CD4-positive, alpha-beta T cell treated with Interleukin-6 at 100 ng/mL for 8 hours (primary cell): ENCODE measurements at regions not wholly inside any gene's neighbourhood (a gene's known extent, or its start where the extent isn't known, plus 50 kb on each side); places are given as distances from the start of the nearest gene placed in this dataset.
A peak's percentile ranks its signal among the peaks of the same experiment; 100 is the strongest.

Source experiments
- DNase-seq: peaks from one replicate; pipeline ENCODE4 v3.0.0-alpha.2; 2020; ENCODE audit warnings: mixed read lengths, low spot score

DNA sequence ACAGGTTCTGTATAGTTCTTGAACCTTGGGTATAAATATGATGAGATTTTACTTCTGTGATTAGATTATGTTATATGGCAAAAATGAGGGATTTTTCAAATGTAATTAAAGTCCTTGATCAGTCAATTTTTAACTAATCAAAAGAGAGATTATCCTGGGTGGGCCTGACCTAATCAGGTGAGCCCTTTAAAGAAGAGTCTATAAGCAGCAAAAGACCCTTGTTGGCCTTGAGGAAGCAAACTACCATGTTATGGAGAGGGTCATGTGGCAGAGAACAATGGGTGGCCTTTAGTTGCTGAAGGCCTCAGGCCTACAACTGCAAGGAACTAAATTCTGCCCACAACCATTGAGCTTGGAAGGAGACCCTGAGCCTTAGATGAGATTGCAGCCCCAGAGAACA, 102.5 kb upstream of the RIPOR2 start:
- no peak for DNase-seq

DNA sequence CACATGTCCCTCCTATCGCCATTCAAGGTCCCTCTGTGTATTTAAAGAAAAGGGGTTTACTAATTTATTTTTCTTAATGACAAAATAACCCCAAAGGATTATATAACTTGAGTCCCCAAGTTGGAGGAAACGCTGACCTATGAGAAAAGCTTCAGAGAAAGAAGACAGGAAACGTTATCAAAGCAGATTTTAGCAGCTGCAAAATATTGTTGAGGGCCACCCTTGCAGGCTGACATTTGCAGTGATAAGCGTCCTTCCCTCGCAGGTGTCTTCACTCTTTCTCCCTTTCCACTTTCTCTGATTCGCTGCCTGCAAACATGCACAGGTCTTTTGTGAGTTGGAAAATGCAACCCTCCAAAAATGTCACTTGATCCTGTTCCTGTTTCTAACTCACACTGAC, 103.2 kb upstream of the RIPOR2 start:
- peak; percentile 40 for DNase-seq

DNA sequence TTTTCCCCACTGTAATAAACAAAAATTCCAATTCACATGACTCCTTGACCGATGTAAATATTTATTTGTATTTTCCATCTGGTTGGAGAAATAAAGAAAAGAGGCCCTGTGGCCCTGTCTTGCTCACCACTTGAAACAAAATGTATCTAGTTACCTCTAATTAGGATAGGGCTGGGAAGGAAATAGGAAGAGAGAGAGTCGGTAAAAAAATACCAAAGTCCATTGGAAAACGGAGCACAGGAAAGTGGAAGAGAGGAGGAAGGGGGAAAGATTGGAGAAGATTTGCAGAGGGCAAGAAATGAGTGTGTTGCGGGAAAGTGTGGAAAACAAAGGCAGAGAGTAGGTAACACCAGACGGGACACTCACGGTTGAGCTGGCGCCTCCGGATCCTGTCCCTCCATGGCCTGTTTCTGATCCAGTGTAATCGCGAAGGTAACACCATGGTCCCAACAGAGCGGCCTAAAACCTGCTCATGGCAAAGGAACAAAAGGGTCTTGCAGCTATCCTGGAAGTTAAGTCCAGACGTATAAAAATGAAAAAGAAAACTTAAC, 105.8 kb upstream of the RIPOR2 start:
- DNase-seq = no peak

DNA sequence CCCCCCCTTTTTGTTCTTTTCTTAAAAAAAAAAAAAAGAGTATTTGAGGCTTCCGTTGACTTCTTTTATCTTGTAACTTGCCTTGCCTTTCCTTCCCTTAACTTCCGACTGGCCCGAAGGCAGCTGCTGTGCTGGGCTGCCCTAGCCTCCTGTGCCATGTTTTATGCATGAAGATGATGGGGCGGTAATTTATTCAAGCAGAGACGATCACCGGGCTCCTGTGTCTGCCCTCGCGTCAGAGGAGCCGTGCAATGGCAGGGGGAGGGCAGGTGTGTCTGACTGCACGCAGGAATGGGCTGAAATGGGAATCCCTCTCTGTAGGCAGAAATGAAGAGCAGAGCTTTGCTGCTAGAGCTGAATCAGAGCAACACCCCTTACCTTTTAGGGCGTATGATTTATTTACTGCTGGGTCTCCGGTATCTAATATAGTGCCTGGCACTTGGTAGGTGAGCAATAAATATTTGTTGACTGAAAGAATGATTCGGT, 106.3 kb upstream of the RIPOR2 start:
- peak; percentile 60 for DNase-seq

DNA sequence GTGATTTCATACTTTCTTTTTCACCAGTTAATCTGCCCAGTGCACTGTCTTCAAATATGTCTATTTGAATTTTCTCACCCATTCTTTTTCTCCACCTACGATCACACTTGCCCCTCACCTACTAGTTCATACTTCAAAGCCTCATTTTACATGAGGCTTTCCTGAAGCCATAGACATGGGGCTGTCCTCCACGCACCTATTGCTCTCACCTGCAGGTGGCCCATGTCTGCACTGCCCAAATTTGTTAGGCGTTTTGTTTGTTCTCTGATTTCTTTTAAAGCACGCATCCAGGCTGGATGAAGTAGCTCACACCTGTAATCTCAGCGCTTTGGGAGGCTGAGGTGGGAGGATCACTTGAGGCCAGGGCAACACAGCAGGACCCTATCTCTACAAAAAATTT, 106.8 kb upstream of the RIPOR2 start:
- DNase-seq = peak; percentile 24

DNA sequence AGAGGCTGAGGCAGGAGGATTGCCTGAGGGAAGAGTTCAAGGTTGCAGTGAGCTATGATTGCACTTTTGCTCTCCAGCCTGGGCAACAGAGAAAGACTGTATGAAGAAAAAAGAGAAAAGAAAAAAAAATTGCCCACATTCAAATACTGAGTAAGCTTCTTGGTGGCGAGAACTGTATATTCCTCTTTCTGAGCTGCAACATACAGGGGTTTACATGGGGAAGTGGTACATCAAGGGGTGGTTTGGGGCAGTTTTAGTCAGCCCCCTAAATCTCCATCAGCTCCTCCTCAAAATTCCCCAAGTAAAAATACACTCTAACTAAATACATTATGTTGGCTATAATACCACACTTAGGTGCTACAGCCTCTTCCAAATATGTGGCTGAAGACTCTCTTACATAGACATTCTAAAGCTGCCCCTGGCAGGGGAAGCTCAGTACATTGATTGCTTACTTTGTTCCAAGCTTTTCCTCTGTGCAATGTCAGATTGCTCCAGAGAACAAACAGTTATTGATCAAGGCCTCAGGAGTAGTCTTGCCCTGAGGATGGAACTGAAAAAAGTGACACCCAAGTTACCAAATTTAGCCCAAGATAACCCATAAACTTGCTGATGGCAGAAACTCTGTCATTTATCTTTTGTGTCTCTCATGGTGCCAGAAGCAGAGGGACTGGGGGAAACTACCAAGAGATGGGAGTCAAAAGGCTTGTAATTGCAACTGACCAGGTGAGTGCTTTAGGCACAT, 107.4 kb upstream of the RIPOR2 start:
- DNase-seq = no peak

DNA sequence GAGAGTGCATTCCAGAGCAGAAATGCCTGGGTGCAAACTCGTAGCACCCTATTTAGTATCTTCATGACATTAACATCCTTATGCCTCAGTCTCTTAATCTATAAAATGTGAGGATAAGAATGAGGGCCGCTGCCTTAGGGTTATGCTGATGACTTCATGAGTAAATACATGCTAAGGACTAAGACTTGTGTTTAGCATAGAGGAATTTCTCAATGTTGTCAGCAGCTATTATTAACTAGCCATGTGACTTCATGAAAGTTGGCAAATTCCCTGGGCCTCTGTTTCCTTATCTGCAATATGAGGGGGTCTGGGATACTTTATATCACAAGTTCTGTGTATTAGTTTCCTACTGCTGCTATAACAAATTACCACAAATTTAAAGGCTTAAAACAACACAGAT, 108.1 kb upstream of the RIPOR2 start:
- DNase-seq = no peak

DNA sequence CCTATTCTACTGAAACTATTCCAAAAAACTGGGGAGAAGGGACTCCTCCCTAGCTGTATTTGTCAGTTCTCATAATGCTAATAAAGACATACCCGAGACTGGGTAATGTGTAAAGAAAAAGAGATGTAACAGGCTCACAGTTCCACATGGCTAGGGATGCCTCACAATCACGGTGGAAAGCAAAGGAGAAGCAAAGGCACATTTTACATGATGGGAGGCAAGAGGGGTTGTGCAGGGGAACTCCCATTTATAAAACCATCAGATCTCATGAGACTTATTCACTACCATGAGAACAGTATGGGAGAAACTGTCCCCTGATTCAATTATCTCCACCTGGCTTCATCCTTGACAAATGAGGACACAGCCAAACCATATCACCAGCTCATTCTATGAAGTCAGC, 111.2 kb upstream of the RIPOR2 start:
- DNase-seq = no peak

DNA sequence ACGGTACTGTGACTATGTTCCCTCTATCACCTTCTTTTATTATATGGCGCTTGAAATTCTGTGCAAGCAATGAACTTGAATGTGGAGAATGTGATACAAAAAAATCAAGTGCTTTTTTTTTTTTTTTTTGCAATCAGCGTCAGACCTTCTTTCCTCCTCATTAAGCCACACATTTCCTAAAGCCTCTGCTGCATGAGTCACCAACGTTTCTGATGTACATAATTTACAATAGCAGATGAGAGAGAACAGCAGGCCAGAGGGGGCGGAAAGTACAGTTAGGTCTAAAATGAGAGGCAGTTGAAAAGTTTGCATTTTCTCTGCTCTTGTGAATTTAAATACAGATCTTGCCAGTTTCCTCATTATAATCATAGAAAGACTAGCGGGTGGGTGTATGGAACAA, 114.6 kb upstream of the RIPOR2 start:
- peak; percentile 73 for DNase-seq

DNA sequence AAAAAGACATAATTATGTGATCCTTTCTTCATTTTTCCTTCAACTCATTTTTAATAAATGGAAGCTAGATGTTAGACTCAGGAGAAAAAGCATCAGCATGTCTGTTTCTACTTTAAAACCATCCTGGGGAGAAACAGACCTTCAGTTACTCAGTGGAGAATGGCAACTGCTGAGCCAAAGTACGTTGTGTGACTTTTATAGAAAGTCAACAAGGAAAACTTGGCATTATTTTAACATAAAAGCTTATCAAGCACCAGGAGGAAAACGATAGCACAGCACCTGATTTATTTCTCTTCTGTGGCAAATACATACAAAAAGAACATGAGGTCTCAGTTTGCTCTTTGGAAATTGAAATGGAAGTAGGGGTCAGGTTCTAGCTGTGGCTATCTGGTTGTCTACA, 115.3 kb upstream of the RIPOR2 start:
- no peak for DNase-seq

DNA sequence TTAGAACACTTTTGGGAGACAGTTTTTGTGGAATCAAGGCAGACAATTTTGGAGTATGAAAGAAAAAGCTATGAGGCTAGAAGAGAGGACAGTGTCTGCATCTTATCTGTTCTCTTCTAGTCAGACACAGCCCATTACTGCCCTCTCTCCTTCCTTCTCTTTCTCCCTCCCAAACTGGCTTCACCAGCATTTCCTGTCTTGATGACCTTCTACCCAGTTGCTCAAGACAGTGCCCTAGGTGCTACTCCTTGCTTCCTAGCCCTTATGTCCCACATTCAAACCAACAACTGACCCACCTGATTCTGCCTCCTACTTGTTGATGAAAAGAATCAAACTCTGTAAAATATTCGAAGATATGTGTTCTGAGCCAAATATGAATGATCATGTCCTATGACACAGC, 116.4 kb upstream of the RIPOR2 start:
- no peak for DNase-seq

DNA sequence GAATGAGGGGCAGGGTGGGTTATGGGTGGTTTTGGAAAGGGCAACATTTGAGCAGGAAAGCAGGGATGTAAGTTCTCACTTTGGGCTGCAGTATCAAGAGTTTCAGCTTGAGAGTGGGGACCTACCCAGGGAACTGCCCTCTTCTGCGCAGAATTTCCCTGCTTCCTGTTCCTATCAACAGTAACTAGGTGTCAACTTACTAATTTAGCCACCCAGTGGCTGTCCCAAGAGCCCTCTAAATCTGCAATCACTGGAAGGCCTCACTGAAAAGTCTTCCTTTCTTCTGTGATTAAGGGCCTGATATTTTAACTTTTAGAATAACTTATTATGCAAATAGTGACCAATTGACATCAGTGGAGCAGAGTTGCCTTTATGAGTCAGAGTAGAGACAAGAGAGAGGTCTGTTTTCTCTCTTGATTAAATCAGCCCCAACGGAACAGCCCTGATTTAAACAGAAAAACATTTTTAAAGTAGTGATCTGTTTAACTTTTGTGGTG, 118.2 kb upstream of the RIPOR2 start:
- DNase-seq = peak; percentile 21

DNA sequence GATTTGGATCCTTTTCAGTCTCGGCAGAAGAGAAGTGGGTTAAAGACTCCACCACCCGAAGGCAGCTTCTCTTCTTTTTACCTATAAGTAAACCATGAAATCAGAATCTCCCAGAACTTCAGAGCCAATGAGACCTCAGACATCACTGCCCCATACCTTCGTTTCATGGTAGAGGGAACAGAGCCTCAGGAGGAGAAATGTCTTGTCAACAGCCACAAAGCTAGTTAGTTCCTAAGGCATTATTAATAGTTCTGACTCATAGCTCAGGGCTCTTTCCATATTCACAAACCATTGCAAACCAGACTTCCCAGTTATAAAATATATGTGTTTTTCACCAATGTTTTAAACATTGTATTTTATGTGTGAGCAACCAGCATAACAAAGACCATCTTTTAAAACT, 118.7 kb upstream of the RIPOR2 start:
- no peak for DNase-seq

DNA sequence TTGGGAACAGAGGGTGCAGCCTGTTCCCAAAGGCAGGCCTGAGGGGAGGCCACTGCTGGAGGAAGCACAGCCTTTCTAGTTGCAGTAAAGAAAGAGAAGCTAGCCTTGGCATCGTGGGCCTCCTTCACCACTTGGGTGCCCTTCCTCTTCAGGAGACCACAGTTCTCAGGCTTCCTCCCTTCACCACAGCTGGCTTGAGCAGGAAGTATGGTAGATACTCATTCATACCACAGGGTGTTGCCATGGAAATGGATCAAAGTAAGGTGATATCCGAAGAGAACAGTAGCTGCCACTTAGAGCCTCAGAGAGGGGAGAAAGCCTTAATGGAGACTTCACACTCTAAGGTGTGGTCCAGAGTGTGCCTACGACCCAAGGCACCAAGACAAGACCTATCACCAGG, 120.4 kb upstream of the RIPOR2 start:
- DNase-seq = peak; percentile 86

DNA sequence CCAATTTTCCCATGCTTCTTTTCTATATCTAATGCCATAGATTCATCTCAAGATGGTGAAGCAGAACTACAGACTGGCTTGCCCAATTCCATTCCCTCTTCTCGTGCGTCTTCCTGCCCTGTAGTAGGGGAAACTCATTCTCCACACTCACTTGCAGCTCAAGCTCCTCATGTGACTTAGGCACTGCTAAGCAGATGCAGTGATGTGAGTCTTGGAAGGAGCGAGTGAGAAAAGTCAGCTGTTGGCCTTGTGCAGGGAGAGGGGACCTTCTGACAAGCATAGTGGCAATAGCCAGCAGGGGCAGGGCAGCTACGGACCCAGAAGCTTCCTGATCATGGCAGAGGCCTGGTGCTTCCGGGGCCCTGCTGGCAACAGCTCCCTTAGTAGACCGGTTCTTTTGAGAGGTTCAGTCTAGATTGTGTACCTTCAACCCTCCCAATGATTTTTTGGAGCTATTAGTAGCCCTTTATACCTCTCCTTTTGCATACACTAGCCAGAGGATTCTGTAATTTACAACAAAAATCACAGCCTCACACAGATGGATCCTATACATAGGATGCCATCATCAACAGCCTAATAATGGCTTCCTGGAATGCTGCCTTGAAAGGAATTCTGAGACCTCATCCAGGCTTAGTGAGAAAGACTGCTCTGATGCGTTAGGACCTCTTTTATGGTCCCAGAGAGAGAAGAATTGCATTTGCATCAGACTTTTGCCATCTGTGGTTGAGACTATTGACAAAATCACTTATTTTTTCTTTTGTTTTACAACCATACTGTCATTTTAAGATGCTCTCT, 121.5 kb upstream of the RIPOR2 start:
- no peak for DNase-seq

DNA sequence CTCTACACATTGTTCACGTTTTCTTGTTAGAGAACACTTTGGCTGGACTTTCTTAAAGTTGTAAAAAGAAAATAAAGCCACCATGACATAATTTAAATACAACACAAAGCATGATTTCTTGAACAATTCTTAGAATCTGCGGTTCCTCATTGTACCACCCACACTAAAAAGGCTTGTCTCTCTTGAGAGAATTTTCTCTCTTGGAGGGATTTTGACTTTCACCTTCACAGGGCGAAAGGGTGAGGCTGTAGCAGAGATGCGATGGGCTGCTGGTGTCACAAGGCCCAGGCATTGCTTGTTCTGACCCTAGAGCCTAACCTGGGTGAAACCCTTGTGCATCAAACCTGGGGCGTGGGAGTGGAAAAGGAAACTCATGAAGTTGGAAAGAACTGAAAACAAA, 122.7 kb upstream of the RIPOR2 start:
- no peak for DNase-seq

DNA sequence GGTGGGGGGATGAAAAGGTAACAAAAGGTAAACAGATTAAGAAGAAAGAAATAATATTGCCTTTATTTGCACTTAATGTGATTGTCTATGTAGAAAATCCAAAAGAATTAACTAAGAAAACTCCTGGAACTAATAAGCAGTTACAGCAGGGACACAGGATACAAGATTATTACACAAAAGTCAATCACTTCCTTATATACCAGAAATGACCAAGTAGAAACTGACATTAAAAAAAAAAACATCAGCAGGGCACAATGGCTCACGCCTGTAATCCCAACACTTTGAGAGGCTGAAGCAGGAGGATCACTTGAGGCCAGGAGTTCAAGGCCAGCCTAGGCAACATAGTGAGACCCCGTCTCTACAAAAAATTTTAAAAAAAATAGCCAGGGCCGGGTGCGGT, 123.2 kb upstream of the RIPOR2 start:
- no peak for DNase-seq

DNA sequence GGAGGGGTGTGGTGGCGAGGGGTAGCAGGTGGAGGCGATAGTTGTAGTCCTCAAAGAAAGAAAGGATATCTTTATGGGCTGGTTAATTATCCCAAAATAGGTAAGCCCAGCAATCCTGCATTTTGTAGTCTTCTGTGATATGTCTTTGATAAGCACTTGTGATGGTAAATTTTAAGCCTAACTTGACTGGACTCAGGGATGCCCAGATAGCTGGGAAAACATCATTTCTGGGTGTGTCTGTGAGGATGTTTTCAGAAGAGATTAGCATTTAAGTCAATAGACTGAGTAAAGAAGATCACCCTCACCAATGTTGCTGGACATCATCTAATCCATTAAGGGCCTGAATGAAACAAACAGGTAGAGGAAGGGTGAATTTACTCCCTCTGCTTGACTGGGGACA, 124.8 kb upstream of the RIPOR2 start:
- no peak for DNase-seq

DNA sequence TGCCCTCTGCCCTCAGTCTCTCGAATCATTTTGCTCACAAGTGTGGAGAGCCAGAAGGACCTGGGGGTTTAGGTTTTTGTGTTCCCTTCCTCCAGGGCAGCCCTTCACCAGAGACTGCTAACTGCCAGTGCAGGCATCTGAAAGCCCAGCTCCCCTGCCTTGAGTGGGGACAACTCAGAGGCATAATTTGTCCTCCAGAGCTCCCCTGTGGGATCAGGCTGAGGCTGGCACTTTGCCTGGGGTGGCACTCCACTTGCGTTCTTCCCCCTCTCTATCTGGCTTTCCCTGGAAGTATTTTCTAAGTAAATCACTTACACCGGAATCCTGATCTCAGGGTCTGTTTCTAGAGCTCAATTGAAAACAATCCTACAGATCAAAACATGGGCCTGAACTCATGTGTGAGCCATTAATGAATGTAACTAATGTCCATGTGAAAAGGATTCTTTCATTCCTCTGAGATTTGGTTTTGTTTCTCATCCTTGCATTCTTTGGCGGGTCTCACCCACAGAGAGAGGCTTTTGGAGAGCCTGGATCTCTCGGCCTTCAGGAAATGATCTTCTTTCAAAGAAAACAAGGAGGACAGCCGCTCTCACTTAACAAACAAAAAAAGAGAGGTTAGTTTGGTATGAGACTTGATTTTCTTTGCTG, 125.7 kb upstream of the RIPOR2 start:
- DNase-seq = no peak

DNA sequence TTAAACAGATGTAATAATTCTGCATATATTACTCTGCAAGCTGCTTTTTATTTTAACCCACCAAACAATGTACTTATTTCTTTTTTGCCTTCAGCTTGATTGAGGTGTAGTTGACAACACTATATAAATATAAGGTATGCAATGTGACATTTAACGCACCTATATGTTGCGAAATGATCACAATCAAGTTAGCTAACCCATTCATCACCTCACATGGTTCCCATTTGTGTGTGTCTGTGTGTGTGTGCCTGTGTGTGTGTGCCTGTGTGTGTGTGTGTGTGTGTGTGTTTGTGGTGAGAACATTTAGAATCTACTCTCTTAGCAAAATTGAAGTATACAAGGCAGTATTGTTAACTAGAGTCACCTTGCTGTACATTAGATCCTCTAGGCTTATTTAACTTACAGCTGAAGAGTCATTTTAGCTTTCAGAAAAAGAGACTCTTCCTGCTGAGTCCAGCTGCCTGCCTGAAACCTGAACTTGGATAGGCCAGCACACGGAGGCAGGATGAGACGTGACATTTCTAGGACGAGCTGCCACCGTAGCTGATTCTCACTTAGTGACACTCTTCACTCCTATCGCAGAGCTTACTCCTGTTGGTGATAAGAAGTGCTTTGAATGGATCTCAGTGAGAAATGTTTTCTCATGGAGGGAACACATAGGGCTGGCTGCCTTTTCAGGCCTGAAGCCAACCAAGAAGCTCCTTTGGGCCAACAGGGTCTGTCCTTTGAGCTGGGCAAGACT, 126.5 kb upstream of the RIPOR2 start:
- DNase-seq = no peak

DNA sequence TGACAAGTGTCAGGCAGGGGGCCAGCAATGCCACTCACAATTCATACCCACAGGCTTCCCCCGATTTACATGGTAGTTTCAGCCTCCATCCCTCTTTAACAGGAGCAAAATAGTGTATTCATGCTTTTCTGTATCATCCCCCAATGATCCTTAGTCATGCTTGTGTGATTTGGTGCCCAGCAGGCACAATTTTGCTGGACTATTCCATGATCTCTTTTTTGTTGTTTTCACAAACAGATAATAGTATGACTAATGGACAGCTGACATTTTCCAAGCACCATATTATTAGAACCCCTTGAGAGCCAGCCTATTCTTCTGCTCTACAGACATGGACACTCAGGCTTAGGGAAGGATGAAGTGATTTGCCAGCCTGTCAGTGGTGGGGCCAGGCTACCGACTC, 128.2 kb upstream of the RIPOR2 start:
- DNase-seq = no peak

DNA sequence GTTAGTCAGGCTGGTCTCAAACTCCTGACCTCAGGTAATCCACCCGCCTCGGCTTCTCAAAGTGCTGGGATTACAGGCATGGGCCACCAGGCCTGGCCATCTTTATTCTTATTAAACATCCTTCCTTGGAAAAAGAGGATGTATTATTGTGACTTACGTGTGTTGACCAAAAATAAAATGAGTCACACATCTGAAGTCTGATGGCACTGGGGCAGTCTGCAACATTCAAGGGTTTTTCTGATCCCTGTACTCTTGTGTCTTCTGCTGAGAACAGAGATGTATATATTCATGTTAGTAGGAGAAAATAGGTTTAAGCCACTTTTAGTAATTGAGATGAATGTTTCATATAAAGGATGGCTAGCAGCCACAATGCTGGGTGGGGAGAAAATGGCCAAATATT, 129.9 kb upstream of the RIPOR2 start:
- no peak for DNase-seq
